ENCODE measurements at regions not wholly inside any gene's neighbourhood (a gene's known extent, or its start where the extent isn't known, plus 50 kb on each side); places are given as distances from the start of the nearest gene placed in this dataset.
A peak's percentile ranks its signal among the peaks of the same experiment; 100 is the strongest.
"Not testable (repeated sequence)": the region's sequence is repeated elsewhere in the genome, so short reads cannot be mapped to it uniquely, and the experiment has no call there.

GRCh38 chr2:87217741-87218410 is 196.2 kb upstream of the PLGLB1 start:
- intact Hi-C loops (cut with DNase I); H3K27ac ChIP-seq; H3K27me3 ChIP-seq; H3K36me3 ChIP-seq; H3K9me3 ChIP-seq; H3K4me3 ChIP-seq; H3K9ac ChIP-seq (ENCODE audit: low read depth in 2 of 2, low read length in 2 of 2); H3K4me1 ChIP-seq: not testable (repeated sequence)
- DNase-seq, result peak; percentile 22

GRCh38 chr2:87220651-87221050 is 199.0 kb upstream of the PLGLB1 start:
- H3K27me3 ChIP-seq; DNase-seq; H3K27ac ChIP-seq; H3K4me3 ChIP-seq; H3K9ac ChIP-seq (ENCODE audit: low read depth in 2 of 2, low read length in 2 of 2); H3K36me3 ChIP-seq; H3K4me1 ChIP-seq; intact Hi-C loops (cut with DNase I); H3K9me3 ChIP-seq: not testable (repeated sequence)

GRCh38 chr2:87222131-87222530 is 200.5 kb upstream of the PLGLB1 start:
- intact Hi-C loops (cut with DNase I); H3K27me3 ChIP-seq; DNase-seq; H3K9me3 ChIP-seq; H3K4me3 ChIP-seq; H3K4me1 ChIP-seq; H3K27ac ChIP-seq; H3K9ac ChIP-seq (ENCODE audit: low read depth in 2 of 2, low read length in 2 of 2); H3K36me3 ChIP-seq: not testable (repeated sequence)

- H3K27me3 ChIP-seq; intact Hi-C loops (cut with DNase I); H3K4me3 ChIP-seq; DNase-seq; H3K27ac ChIP-seq; H3K36me3 ChIP-seq; H3K4me1 ChIP-seq; H3K9me3 ChIP-seq; H3K9ac ChIP-seq (ENCODE audit: low read depth in 2 of 2, low read length in 2 of 2): not testable (repeated sequence)
These were observed 202.2 kb upstream of the PLGLB1 start for GRCh38 chr2:87223873-87224272.

GRCh38 chr2:87229091-87229689 is 207.5 kb upstream of the PLGLB1 start:
- H3K9me3 ChIP-seq; H3K36me3 ChIP-seq; H3K27ac ChIP-seq; DNase-seq; intact Hi-C loops (cut with DNase I); H3K9ac ChIP-seq (ENCODE audit: low read depth in 2 of 2, low read length in 2 of 2); H3K27me3 ChIP-seq; H3K4me1 ChIP-seq; H3K4me3 ChIP-seq: not testable (repeated sequence)
- TF ChIP-seq CTCF (IDR thresholded peaks at IDR 0.05), result peak; percentile 52

GRCh38 chr2:87229964-87230363 is 208.3 kb upstream of the PLGLB1 start:
- H3K9me3 ChIP-seq; intact Hi-C loops (cut with DNase I); H3K4me1 ChIP-seq; H3K36me3 ChIP-seq; H3K9ac ChIP-seq (ENCODE audit: low read depth in 2 of 2, low read length in 2 of 2); H3K4me3 ChIP-seq; H3K27ac ChIP-seq; H3K27me3 ChIP-seq; DNase-seq: not testable (repeated sequence)

DNA sequence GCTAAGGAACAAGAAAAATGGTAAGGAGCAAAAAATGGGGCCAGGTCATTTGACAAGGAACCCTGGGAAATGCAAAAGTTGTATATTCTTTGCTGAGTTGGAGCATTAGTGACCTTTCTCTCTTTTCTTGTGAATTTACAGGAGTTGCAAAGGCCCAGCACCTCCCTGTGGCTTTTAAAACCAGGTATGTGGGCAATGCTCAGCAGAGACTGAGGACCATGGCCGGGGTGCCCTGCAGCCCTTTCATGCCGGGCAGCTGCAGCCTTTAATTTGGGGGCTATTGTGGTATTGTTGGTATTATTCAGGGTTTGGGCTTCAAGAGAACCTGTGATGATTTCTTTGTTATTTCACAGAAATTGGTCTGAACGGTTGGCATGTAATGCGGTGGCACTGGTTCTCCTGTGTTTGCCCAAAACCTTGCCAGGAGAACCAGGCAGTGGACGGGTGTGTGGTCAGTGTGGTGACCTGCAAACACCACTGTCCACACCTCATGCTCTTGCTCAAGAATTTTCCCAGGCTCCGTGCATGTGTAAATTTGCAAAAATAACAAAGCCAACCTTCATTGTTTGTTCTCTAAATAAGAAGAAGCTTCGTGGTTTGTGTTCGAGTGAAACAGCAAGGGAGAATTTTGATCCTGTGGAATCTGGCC is 213.8 kb upstream of the PLGLB1 start:
- H3K27ac ChIP-seq; intact Hi-C loops (cut with DNase I): not testable (repeated sequence)

DNA sequence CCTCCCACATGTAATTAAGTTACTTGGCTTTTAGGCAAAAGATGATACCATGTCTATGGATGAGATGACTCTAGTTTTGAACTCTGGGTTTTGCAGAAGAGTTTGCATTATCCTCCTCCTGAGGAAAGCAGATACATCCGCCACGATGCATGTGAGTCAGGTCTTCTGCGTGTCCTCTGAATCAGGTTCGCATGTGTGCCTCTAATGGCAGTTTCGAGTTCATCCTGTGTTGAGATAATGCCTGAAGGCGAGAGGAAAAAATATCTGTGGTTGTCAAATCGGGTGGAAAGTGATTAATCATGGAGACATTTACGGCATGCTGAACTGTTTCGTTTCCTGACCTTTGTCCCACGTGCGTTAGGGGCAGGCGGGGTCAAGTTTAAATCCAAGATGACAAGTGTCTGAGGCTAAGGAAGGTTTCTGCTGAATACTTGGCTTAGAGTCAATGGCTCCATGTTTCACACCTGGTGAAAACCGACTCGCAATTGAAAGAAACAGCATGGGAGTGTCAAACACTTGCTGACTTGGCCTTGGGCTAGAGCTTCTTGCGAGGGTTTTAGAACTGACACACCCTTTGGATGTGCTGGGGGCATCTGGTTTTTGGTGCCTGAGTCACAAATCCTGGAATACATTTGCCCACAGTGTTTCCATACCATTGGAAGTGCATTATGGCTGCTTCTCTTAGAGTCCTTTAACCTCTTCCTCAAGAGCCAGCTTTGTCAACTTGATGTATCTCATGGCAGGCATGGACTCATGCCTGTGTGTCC is 216.1 kb upstream of the PLGLB1 start:
- H3K36me3 ChIP-seq; H3K27me3 ChIP-seq; H3K4me3 ChIP-seq; intact Hi-C loops (cut with DNase I); H3K9me3 ChIP-seq; H3K4me1 ChIP-seq; H3K27ac ChIP-seq; DNase-seq; H3K9ac ChIP-seq (ENCODE audit: low read depth in 2 of 2, low read length in 2 of 2): not testable (repeated sequence)

More for the DNA sequence above, 213.8 kb upstream of the PLGLB1 start:
- not testable (repeated sequence) for H3K27me3 ChIP-seq; DNase-seq; H3K36me3 ChIP-seq; H3K4me1 ChIP-seq; H3K9ac ChIP-seq (ENCODE audit: low read depth in 2 of 2, low read length in 2 of 2); H3K9me3 ChIP-seq; H3K4me3 ChIP-seq

DNA sequence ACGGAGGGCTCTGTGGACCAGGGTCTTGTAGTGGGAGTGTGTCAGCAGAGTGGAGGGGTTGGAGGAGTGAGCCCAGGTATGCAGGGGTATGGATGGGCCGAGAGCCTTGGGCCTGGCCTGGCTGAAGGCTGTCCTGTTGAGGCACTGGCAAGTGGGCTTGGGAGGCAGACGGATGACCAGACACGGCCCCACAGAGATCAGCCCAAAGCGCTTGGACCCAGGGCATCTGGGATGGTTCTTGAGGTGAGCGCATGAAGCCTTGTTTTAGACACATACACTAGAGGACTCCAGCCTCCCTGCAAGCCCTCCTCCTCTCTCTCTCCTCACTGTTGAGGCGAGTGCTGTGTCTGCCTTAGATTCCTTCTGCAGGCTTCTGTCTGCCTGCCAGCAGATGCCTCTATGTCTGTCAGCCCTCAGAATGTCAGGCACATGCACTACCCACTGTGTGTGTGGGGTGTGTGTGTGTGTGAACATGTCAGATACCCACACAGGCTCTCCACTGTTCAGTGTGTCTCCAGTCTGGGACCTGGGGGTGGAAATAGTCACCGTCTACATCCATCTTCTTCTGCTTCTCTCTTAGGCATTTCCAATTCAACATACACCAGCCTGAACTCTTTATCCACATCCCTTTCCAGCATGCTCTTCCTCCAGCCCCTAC is 218.0 kb upstream of the PLGLB1 start:
- DNase-seq; H3K27me3 ChIP-seq; H3K9ac ChIP-seq (ENCODE audit: low read depth in 2 of 2, low read length in 2 of 2); H3K36me3 ChIP-seq; H3K27ac ChIP-seq; intact Hi-C loops (cut with DNase I); H3K4me3 ChIP-seq; H3K9me3 ChIP-seq; H3K4me1 ChIP-seq: not testable (repeated sequence)

DNA sequence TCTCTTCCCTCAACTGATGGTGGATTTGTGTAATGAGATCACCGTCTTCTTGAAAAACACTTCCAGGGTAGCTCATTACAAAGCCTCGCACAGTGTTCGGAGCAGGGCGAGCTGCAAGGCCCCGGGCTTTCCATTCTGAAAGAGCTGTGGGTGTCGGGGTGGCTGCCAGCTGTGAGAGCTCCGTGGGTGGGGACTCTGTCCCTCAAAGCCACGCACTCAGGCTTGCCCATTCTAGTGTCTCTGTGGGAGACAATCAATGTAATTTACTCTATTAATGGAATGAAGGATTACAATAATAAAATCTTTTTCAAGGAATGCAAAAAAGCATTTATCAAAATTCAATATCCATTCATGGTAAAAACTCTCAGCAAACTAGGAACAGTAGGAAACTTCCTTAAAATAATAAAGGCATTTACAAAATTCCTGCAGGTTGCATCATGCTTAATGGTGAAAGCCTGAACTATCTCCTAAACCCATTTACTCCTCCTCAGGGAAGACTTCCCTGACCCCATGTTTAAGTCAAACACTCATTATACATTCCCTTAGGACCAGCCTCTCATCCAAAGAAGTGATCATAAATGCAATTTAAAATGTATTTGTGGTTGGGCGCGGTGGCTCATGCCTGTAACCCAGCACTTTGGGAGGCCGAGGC is 224.5 kb upstream of the PLGLB1 start:
- H3K4me1 ChIP-seq; intact Hi-C loops (cut with DNase I); H3K27ac ChIP-seq; H3K36me3 ChIP-seq; H3K9ac ChIP-seq (ENCODE audit: low read depth in 2 of 2, low read length in 2 of 2); H3K9me3 ChIP-seq; DNase-seq; H3K27me3 ChIP-seq; H3K4me3 ChIP-seq: not testable (repeated sequence)

DNA sequence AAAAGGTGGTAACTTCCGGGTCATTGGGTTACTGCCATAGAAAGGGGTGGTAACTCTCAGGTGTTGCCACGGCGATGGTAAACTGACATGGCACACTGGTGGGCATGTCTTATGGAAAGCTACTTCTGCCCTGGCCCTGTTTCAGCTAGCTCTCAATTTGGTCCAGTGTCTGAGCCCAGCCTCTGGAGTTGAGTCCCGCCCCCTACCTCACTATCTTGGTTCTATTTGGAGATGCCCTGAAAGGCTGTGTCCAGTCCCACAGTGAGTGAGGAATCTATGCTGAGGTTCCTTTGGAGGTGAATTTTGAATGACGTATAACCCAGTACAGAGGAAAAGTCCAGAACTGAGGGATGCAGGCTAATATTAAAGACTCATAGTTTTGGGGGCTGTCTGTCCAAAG is 230.4 kb upstream of the PLGLB1 start:
- DNase-seq; H3K9me3 ChIP-seq; intact Hi-C loops (cut with DNase I); H3K4me1 ChIP-seq; H3K27ac ChIP-seq; H3K27me3 ChIP-seq; H3K36me3 ChIP-seq; H3K4me3 ChIP-seq; H3K9ac ChIP-seq (ENCODE audit: low read depth in 2 of 2, low read length in 2 of 2): not testable (repeated sequence)

Measured in colonic mucosa (tissue), 4 donors.